ENCODE measurements at regions not wholly inside any gene's neighbourhood (a gene's known extent, or its start where the extent isn't known, plus 50 kb on each side); places are given as distances from the start of the nearest gene placed in this dataset.
"Not testable (repeated sequence)": the region's sequence is repeated elsewhere in the genome, so short reads cannot be mapped to it uniquely, and the experiment has no call there.

GRCh38 chr22:16391417-16391930 is 201.1 kb downstream of the CCT8L2 start:
- not testable (repeated sequence) for TF ChIP-seq CTCF (IDR thresholded peaks at IDR 0.05; ENCODE audit: borderline replicate concordance, extremely low read depth, low read length, poor library complexity, severe bottlenecking); EZH2 (IDR thresholded peaks at IDR 0.05; ENCODE audit: borderline replicate concordance, low read depth, low read length, severe bottlenecking)

Measured in DND-41 (cell line).